ENCODE measurements at regions not wholly inside any gene's neighbourhood (a gene's known extent, or its start where the extent isn't known, plus 50 kb on each side); places are given as distances from the start of the nearest gene placed in this dataset.

DNA sequence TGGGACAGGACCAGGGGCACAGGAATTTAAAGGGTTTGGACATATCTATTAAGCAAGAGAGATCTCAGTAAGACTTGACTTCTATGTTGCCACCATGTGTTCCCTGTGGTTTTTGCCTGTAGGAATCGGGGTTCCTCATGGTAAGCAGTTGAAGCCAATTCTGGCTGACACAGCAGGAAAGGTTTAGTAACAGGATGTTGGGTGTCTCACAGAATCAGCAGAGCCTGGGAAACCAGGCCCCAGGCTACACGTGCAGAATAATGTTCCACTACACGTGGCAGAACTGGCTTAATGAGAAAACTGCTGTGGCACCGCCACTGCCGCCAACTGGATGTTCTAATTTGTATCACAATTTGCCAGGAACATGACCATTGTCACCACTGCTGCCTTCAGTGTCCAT, 264.6 kb upstream of the PLET1 start (continued):
- TF ChIP-seq RORB (CRISPR knock-in tag; IDR thresholded peaks at IDR 0.05) (no peak), ZNF396 (CRISPR knock-in tag; IDR thresholded peaks at IDR 0.05; ENCODE audit: borderline replicate concordance) (no peak)

DNA sequence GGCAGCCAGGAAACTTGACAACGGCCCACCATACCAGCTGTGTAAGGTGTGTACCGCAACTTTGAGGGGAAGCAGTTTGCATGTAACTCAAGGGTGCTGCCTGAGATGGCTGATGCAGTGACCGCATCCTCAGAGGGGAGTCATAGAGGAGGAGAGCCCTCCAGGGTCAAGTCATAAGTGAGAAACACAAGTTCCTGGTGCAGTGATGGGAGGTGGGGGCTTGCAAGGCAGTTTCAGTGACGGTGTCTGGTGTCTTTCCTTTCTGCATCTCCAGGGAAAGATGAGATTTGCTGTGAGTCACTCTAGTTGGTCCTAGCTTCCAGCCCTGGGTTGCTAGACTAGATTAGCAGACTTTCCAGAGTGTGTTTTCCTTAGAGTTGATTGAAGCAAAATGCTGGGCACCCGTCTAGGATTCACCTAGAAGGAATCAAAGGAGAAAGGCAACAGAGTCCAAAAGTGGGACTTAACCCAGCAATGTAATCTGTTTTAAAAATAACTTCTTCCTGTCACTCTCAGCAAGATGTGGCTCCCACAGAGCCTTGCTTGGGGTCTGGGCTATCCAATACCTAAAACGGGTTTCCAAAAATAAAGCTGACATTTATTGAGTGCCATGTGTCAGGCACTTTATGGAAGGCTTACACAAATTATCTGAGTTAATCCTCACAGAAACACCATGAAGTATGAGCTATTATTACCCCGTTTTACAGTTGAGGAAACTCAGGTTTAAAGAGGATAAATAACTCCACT, 265.4 kb upstream of the PLET1 start:
- POLR2A ChIA-PET = no interaction called here
- TF ChIP-seq HMGA2 (CRISPR knock-in tag; IDR thresholded peaks at IDR 0.05) = no peak
- TF ChIP-seq, protein P1, sequence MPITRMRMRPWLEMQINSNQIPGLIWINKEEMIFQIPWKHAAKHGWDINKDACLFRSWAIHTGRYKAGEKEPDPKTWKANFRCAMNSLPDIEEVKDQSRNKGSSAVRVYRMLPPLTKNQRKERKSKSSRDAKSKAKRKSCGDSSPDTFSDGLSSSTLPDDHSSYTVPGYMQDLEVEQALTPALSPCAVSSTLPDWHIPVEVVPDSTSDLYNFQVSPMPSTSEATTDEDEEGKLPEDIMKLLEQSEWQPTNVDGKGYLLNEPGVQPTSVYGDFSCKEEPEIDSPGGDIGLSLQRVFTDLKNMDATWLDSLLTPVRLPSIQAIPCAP (CRISPR knock-in tag; IDR thresholded peaks at IDR 0.05) = no peak
- TF ChIP-seq, protein P2, sequence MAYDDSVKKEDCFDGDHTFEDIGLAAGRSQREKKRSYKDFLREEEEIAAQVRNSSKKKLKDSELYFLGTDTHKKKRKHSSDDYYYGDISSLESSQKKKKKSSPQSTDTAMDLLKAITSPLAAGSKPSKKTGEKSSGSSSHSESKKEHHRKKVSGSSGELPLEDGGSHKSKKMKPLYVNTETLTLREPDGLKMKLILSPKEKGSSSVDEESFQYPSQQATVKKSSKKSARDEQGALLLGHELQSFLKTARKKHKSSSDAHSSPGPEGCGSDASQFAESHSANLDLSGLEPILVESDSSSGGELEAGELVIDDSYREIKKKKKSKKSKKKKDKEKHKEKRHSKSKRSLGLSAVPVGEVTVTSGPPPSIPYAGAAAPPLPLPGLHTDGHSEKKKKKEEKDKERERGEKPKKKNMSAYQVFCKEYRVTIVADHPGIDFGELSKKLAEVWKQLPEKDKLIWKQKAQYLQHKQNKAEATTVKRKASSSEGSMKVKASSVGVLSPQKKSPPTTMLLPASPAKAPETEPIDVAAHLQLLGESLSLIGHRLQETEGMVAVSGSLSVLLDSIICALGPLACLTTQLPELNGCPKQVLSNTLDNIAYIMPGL (CRISPR knock-in tag; IDR thresholded peaks at IDR 0.05) = no peak
- TF ChIP-seq, protein P3, sequence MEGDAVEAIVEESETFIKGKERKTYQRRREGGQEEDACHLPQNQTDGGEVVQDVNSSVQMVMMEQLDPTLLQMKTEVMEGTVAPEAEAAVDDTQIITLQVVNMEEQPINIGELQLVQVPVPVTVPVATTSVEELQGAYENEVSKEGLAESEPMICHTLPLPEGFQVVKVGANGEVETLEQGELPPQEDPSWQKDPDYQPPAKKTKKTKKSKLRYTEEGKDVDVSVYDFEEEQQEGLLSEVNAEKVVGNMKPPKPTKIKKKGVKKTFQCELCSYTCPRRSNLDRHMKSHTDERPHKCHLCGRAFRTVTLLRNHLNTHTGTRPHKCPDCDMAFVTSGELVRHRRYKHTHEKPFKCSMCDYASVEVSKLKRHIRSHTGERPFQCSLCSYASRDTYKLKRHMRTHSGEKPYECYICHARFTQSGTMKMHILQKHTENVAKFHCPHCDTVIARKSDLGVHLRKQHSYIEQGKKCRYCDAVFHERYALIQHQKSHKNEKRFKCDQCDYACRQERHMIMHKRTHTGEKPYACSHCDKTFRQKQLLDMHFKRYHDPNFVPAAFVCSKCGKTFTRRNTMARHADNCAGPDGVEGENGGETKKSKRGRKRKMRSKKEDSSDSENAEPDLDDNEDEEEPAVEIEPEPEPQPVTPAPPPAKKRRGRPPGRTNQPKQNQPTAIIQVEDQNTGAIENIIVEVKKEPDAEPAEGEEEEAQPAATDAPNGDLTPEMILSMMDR (IDR thresholded peaks at IDR 0.05) = no peak
- TF ChIP-seq TCF7 (CRISPR knock-in tag; IDR thresholded peaks at IDR 0.05; ENCODE audit: low read depth) = no peak
- no peak for TF ChIP-seq FOXK1 (CRISPR knock-in tag; IDR thresholded peaks at IDR 0.05)
- no peak for TF ChIP-seq ZNF671 (CRISPR knock-in tag; IDR thresholded peaks at IDR 0.05)
- TF ChIP-seq, protein P4, sequence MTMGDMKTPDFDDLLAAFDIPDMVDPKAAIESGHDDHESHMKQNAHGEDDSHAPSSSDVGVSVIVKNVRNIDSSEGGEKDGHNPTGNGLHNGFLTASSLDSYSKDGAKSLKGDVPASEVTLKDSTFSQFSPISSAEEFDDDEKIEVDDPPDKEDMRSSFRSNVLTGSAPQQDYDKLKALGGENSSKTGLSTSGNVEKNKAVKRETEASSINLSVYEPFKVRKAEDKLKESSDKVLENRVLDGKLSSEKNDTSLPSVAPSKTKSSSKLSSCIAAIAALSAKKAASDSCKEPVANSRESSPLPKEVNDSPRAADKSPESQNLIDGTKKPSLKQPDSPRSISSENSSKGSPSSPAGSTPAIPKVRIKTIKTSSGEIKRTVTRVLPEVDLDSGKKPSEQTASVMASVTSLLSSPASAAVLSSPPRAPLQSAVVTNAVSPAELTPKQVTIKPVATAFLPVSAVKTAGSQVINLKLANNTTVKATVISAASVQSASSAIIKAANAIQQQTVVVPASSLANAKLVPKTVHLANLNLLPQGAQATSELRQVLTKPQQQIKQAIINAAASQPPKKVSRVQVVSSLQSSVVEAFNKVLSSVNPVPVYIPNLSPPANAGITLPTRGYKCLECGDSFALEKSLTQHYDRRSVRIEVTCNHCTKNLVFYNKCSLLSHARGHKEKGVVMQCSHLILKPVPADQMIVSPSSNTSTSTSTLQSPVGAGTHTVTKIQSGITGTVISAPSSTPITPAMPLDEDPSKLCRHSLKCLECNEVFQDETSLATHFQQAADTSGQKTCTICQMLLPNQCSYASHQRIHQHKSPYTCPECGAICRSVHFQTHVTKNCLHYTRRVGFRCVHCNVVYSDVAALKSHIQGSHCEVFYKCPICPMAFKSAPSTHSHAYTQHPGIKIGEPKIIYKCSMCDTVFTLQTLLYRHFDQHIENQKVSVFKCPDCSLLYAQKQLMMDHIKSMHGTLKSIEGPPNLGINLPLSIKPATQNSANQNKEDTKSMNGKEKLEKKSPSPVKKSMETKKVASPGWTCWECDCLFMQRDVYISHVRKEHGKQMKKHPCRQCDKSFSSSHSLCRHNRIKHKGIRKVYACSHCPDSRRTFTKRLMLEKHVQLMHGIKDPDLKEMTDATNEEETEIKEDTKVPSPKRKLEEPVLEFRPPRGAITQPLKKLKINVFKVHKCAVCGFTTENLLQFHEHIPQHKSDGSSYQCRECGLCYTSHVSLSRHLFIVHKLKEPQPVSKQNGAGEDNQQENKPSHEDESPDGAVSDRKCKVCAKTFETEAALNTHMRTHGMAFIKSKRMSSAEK (CRISPR knock-in tag; IDR thresholded peaks at IDR 0.05; ENCODE audit: borderline replicate concordance) = no peak
- TF ChIP-seq JAZF1 (CRISPR knock-in tag; IDR thresholded peaks at IDR 0.05) = no peak
- TF ChIP-seq, protein P5, sequence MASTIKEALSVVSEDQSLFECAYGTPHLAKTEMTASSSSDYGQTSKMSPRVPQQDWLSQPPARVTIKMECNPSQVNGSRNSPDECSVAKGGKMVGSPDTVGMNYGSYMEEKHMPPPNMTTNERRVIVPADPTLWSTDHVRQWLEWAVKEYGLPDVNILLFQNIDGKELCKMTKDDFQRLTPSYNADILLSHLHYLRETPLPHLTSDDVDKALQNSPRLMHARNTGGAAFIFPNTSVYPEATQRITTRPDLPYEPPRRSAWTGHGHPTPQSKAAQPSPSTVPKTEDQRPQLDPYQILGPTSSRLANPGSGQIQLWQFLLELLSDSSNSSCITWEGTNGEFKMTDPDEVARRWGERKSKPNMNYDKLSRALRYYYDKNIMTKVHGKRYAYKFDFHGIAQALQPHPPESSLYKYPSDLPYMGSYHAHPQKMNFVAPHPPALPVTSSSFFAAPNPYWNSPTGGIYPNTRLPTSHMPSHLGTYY (CRISPR knock-in tag; IDR thresholded peaks at IDR 0.05) = no peak
- TF ChIP-seq, protein P6, sequence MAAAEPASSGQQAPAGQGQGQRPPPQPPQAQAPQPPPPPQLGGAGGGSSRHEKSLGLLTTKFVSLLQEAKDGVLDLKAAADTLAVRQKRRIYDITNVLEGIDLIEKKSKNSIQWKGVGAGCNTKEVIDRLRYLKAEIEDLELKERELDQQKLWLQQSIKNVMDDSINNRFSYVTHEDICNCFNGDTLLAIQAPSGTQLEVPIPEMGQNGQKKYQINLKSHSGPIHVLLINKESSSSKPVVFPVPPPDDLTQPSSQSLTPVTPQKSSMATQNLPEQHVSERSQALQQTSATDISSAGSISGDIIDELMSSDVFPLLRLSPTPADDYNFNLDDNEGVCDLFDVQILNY (CRISPR knock-in tag; IDR thresholded peaks at IDR 0.05) = no peak
- no peak for TF ChIP-seq RORB (CRISPR knock-in tag; IDR thresholded peaks at IDR 0.05)
- TF ChIP-seq CREM (CRISPR knock-in tag; IDR thresholded peaks at IDR 0.05) = no peak
- TF ChIP-seq KAT7 (CRISPR knock-in tag; IDR thresholded peaks at IDR 0.05; ENCODE audit: borderline replicate concordance) = no peak
- no peak for TF ChIP-seq TP53 (CRISPR knock-in tag; IDR thresholded peaks at IDR 0.05)
- no peak for TF ChIP-seq NFE2L1 (CRISPR knock-in tag; IDR thresholded peaks at IDR 0.05)
- no peak for TF ChIP-seq GABPB1 (CRISPR knock-in tag; IDR thresholded peaks at IDR 0.05)
- TF ChIP-seq SMAD4 (CRISPR knock-in tag; IDR thresholded peaks at IDR 0.05) = no peak
- no peaks in the 10 kb centered on the region for H3K36me3 Mint-ChIP-seq
- ATAC-seq (no peak), DNase-seq (ENCODE audit: low spot score) (no peak)
- no peak overlapping the region for H3K4me3 Mint-ChIP-seq
- H3K9me3 Mint-ChIP-seq = peaks cover 2% of the 10 kb centered on the region; the same call in 1 of the 2 replicates
- no peak overlapping the region for H3K27ac Mint-ChIP-seq
- H3K4me1 Mint-ChIP-seq = peaks cover 10% of the 10 kb centered on the region
- CTCF ChIA-PET = interaction anchor here (1.5 kb wide), 1 partner anchor 30 kb away, joined by 5 read pairs; no protein-coding TSS in a partner anchor
- H3K27me3 Mint-ChIP-seq (ENCODE audit: low read depth) = no peaks in the 10 kb centered on the region

Measured in WTC11 (cell line).